Activated CD4-positive, alpha-beta T cell treated with anti-CD3 and anti-CD28 coated beads, Interleukin-2, amount 50 U/mL, for 16 hours (primary cell): ENCODE measurements at regions not wholly inside any gene's neighbourhood (a gene's known extent, or its start where the extent isn't known, plus 50 kb on each side); places are given as distances from the start of the nearest gene placed in this dataset.
"Not testable (repeated sequence)": the region's sequence is repeated elsewhere in the genome, so short reads cannot be mapped to it uniquely, and the experiment has no call there.

Experiments used
- DNase-seq: peaks from one replicate; pipeline ENCODE4 v3.0.0-alpha.2; 2020

- no peak for DNase-seq
Observed at GRCh38 chr6:144786825-144787224, 501.7 kb downstream of the UTRN start.

- DNase-seq, result no peak
Observed at GRCh38 chr6:144793744-144794143, 508.6 kb downstream of the UTRN start.

GRCh38 chr6:144795022-144795421 lies 509.9 kb downstream of the UTRN start:
- not testable (repeated sequence) for DNase-seq

GRCh38 chr6:144796070-144796469 lies 510.9 kb downstream of the UTRN start:
- no peak for DNase-seq

GRCh38 chr6:144797881-144798589 lies 512.9 kb downstream of the UTRN start:
- no peak for DNase-seq

DNA sequence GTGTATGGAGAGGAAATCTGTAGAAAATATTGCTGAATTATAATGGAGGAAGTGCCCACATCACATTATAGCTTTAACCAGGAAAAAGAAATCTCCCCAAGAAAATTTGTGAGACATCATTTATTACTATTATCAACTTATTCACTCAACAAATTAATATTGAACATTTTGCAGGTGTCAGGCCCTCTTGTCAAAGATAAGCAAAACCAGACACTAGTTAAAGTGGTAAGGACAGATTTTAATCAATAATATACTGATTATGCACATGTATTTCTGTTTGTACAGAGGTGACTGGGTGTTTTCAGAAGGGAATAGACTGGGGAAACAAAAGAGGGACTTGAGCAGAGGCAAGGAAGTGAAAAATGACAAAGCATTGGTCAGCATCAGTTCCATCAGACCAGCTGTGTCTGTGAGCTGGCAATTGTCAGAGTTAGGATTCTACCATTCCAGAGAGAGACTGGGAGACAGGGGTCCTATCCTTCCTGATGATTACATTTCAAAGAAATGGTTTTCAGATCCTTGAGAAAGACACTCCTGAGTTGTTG lies 519.2 kb downstream of the UTRN start:
- no peak for DNase-seq

GRCh38 chr6:144805049-144805448 lies 519.9 kb downstream of the UTRN start:
- no peak for DNase-seq

DNA sequence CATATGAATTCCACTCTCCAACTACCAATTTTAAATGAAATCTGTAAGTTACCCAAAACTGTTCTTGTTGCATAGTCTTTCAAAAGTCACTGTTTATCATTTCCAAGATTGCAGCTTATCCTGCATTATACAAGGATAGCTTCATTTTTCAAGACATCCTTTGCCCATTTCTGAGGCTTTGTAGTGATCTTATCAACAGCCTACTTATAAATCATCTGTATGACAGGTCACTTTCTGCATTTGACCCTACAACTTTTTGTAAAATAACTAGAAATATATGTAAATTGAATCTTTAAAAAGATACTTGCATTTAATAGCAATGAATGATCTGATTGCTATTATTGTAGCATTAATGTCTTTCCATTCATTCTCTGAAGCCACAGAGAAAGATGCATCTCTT lies 521.1 kb downstream of the UTRN start:
- no peak for DNase-seq

GRCh38 chr6:144809120-144809519 lies 524.0 kb downstream of the UTRN start:
- DNase-seq, result no peak

- no peak for DNase-seq
Observed at GRCh38 chr6:144809969-144810368, 524.8 kb downstream of the UTRN start.

DNA sequence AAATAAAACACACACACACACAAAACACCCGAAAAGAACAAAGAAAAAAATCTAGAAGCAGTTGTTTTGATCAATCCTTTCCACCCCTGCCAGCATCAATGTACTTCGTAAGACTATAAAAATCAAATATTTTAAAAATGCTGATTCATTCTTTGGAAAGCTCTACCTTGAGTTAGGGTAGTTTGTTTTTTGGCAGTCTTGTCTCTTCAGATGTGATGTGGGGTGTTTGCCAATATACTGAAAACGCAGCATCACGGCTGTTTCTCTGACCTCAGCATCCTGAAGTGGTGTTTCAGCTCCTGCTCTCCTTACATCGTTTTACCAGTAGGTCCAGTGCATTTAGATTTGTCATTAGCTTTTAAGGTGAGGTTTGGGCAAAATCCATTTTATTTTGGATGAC lies 526.0 kb downstream of the UTRN start:
- no peak for DNase-seq

DNA sequence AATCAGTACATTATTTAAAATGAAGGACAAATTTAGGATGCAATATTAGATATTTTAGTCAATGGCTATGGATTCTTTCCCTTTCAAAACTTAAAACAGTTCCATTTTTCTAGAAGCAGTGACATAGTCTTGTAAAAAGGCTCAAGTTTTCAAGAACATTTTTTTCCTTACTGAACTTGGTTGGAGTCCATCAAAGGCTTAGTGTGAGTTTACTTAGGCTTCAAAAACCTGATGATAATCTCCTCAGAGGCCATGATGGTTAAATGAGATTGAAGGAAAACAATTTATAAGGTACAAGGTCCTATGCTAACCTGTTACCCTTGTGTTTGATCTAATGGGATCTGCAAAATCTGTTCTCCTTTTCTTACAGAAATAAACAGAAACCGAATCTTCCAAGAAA lies 531.8 kb downstream of the UTRN start:
- no peak for DNase-seq

GRCh38 chr6:144820270-144820669 lies 535.1 kb downstream of the UTRN start:
- no peak for DNase-seq

- no peak for DNase-seq
Observed at GRCh38 chr6:144823131-144823530, 538.0 kb downstream of the UTRN start.

DNA sequence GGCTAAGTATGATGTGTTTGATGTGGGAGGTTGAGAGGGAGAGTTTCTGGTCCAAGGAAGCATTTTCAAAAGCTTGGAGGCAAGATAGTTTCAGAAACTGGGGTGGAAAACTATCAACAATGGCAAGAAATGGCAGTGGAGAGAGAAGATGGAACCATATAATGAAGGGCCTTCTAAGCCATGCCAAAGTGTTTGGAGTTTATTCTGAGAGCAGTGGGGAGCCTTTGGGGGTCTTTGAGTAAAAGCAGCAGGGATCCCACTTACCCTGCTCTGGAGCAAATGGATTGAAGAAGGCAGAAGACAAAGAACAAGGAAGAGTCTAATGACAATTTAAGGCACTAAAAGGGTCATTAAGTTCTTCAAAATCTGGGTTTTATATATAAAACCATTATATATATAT lies 538.9 kb downstream of the UTRN start:
- no peak for DNase-seq

DNA sequence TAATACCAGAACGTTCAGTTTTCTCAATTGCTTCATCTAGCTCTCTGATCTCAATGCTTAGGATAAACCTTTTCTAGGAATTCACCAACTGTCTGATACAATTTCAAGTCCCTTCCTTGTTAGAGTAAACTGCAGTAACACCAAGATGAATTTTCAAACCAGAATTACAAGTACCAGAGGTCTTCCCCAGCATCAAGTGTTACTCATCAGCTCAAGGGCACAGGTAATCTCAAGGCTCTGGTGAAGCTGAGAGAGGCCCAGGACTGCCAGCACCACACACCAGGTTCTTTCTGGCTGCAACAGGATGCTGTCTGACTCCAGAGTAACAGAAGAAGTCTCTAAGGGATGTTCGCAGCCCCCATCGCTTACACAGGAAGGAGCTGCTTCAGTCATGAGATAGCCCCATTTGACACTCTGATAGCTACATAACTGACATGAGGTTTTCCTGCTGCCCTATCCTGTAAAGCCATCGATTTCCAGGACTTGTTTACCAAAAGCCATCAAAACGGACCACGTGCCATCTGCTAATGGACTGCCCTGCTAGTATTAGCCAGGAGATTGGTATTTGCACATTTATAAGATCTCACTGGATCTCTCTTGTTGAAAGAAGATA lies 549.4 kb downstream of the UTRN start:
- no peak for DNase-seq

GRCh38 chr6:144835322-144835973 lies 550.3 kb downstream of the UTRN start:
- DNase-seq, result no peak

GRCh38 chr6:144840619-144841018 lies 555.5 kb downstream of the UTRN start:
- no peak for DNase-seq

- no peak for DNase-seq
Observed at GRCh38 chr6:144843701-144844100, 558.6 kb downstream of the UTRN start.

DNA sequence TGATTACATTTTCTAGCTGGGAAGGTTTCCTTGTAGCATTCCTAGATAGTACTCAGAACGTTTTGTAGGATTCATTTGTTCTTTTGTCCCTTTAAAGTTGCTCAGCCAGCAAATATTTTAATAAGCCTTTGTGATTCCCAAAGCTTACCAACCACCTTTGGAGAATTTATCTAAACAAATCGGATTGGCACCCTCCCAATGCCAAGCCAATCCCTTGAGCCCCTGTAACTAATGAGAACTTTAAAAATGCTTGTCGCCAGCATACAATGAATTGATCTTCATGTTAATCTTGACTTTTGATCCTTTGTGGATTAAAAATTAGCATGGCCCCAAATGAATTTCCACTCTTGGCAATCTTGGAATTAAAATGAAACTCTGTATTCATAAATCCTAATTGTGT lies 559.5 kb downstream of the UTRN start:
- DNase-seq, result no peak

DNA sequence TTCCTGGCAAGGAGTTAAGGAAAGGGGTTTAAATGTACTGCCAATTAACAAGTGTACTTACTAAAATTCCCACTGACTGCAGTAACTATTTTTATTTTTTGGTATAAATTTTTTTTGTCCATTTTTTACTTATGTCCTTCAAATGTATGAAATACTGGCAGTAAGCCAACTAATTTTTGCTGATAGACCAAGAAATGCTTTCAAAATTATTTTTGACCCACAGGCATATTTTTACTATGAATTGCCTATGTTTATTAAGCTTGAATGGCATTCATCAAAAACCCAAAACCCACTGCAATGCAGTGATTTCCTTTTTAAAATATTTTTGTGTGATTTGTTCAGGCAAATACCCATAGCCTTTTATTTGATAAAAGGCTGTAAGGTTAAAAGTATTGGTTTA lies 560.1 kb downstream of the UTRN start:
- DNase-seq, result no peak

DNA sequence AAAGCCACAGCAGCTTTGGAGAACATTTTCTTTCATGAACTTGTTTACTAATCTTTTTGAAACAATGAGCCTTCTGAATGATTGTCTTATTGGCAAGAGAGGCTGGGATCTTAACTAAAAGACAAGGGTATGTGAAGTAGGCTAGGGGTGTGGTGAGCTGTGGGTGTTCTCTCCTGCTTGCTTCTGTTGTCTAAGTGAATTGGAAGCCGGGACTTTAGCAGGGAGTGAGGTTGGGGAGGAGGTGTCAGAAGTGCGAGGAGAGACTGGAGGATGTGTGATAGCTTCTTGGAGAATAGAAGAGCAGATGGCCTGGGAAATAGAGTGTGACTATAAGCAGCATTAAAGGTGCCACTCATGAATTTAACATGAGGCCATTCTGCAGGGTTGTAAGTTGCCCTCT lies 562.8 kb downstream of the UTRN start:
- DNase-seq, result no peak

- no peak for DNase-seq
Observed at GRCh38 chr6:144849920-144850319, 564.8 kb downstream of the UTRN start.

DNA sequence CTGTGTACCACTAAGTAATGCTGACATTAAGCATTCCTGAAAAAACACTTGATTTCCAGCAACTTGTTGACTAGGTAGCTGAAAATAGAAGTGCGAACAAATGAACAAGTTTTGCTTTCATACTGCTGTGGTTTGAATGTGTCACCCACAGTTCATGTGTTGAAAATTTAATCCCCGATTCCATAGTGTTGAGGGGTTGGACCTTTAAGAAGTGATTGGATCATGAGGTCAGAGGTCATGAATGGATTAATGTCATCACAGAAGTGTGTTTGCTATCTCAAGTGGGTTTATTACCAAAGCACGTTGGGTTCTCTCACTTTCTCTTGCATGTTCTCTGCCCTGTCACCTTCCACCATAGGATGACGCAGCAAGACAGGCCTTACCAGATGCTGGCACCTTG lies 568.5 kb downstream of the UTRN start:
- DNase-seq, result peak; percentile 3
